M059J (cell line): ENCODE measurements at regions not wholly inside any gene's neighbourhood (a gene's known extent, or its start where the extent isn't known, plus 50 kb on each side); places are given as distances from the start of the nearest gene placed in this dataset.
A peak's percentile ranks its signal among the peaks of the same experiment; 100 is the strongest.

Experiments used
- DNase-seq: peaks from one replicate; pipeline ENCODE4 v3.0.0-alpha.2; 2012; ENCODE audit warnings: low read depth

GRCh38 chr6:30396833-30397479 lies 52.0 kb downstream of the RPP21 start:
- DNase-seq = peak; percentile 66

DNA sequence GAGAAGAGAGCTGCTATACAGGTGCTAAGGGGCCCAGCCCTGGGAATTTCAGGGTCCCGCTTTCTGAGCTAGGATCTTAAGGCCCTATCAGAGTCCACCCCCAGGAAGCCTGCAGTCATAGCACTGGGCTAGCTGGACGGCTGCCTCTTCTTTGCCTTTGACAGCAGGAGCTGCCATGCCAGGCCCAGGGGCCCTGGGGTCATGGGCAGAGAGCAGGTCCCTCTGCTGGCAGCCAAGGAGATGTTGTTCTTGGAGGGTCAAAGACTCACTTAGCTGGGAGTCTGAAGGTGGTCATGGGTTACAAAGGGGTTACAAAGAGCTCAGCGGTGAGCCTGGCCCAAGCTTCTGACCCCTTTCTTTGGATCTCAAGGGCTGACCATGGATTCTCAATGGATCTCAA lies 52.7 kb downstream of the RPP21 start:
- DNase-seq = peak; percentile 8

DNA sequence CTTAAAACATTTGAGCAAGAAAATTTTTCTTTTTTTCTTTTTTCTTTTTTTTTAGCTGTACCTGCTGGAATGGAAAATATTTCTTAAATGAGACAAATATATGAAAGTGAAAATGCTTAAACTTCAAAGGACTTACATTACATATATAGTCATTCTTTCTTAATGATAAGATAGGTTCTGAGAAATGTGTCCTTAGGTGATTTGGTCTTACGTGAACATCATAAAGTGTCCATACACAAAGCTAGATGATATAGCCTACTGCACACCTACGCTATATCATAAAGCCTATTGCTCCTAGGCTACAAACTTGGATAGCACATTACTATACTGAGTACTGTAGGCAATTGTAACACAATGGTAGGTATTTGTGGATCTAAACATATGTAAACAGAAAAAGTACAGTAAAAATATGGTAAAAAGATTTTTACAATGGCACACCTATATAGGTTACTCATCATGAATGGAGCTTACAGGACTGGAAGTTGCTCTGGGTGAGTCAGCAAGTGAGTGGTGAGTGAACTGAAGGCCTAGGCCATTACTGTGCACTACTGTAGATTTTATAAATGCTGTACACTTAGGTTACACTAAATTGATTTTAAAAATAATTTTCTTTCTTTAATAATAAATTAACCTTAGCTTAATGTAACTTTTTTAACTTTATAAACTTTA lies 54.6 kb downstream of the RPP21 start:
- DNase-seq = peak; percentile 60

DNA sequence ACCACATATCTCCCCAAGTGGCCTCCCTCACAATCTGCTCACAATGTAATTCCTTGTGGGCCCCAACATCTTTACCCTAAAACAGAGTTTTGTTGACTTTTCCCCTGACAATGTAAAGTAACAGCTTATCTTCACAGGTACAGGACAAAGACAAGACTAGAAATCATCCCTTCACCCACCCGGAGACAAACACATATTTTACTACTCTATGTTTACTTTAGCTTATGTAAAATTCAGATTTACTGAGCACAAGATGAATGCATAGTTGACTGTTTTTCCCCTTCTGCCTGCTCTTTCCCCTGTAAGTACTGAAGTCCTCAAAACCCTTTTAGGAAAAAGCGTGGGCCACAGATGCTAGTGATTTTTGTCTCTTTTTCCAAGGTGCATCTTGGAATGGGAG lies 61.0 kb downstream of the RPP21 start:
- no peak for DNase-seq

GRCh38 chr6:30409184-30409583 lies 64.2 kb downstream of the RPP21 start:
- no peak for DNase-seq

DNA sequence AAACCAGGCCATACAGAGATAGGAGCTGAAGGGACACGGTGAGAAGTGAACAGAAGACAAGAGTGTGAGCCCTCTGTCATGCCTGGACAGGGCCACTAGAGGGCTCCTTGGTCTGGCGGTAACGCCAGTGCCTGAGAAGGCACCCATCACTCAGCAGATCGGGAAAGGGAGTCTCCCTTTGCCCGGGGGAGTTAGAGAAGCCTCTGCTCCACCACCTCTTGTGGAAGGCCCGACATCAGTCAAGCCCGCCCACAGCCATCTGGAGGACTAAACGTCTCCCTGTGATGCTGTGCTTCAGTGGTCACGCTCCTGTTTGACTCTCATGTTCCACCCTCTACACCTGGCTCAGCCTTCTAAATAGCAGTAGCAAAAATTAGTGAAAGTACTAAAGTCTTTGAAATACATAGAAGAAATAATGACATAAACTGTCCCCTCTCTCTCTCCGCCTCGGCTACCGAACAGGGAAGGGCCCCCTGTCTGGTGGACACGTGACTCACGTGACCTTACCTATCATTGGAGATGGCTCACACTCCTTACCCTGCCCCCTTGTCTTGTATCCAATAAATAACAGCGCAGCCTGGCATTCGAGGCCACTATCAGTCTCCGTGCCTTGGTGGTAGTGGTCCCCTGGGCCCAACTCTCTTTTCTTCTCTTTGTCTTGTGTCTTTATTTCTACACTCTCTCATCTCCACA lies 66.7 kb downstream of the RPP21 start:
- peak; percentile 66 for DNase-seq

DNA sequence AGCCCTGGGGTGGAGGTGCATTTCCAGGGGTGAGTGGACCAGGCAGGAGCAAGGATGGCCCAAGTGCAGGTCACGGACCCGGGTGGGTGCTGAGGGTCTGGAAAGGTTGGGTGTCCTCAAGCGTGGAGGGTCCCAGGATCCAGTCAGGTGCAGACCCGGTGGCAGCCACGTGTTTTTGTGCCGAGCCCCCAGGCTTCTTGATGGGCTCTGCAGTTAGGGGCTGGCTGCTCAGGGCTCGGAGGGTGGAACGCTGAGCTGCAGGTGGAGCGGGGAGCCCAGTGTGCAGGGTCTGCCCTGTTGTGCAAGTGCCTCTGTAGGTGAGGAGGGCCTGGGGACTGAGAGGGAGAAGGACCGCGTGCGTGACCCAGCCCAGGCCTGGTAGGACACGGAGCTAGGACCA lies 70.9 kb upstream of the HLA-E start:
- DNase-seq = no peak

- DNase-seq = no peak
Measured at GRCh38 chr6:30424549-30424948, 64.8 kb upstream of the HLA-E start.
